H1 (cell line): ENCODE measurements at regions not wholly inside any gene's neighbourhood (a gene's known extent, or its start where the extent isn't known, plus 50 kb on each side); places are given as distances from the start of the nearest gene placed in this dataset.

ENCODE experiments used
- CTCF ChIA-PET: fragments of 300-600 bp; sonication (Branson Sonifier 250); formaldehyde crosslinking; loops from one replicate; lab custom pipeline; 2021; ENCODE audit not compliant: partially characterized antibody; lab: Charles Lee
- POLR2A ChIA-PET: fragments of 300-600 bp; sonication (Branson Sonifier 250); formaldehyde crosslinking; loops from one replicate; lab custom pipeline; 2021; ENCODE audit warnings: inconsistent platforms; ENCODE audit not compliant: partially characterized antibody; lab: Charles Lee
- DNase-seq, 2 experiments: peaks; one replicate each; pipeline versions ENCODE4 v3.0.0 to v3.0.0-alpha.2; 2010 to 2022; ENCODE audit warnings: low spot score in 2 of 2, low read depth in 1 of 2, mixed read lengths in 1 of 2
- FAIRE-seq: peaks from 2 replicates; lab custom pipeline; 2011; peaks lifted over from hg19 to GRCh38; lab: Jason Lieb, UNC
- H2AFZ ChIP-seq: 2 replicates; pipeline ENCODE4 v1.8.1; 2012; ENCODE audit warnings: low read length, inconsistent platforms
- H2AK5ac ChIP-seq: 2 replicates; pipeline ENCODE4 v1.6.1; 2013; ENCODE audit warnings: low read depth, low read length
- H2BK120ac ChIP-seq: replicated peaks from 2 replicates; pipeline ENCODE3; 2013; ENCODE audit warnings: low read depth, low read length, inconsistent platforms
- H2BK12ac ChIP-seq: 2 replicates; pipeline ENCODE4 v1.6.1; 2013; ENCODE audit warnings: low read depth, low read length
- H2BK15ac ChIP-seq: 2 replicates; pipeline ENCODE4 v1.6.1; 2013; ENCODE audit warnings: low read length
- H2BK20ac ChIP-seq: 2 replicates; pipeline ENCODE4 v1.6.1; 2013; ENCODE audit warnings: low read length
- H2BK5ac ChIP-seq: 2 replicates; pipeline ENCODE4 v1.6.1; 2013; ENCODE audit warnings: low read depth, low read length
- H3K14ac ChIP-seq: 2 replicates; pipeline ENCODE4 v1.6.1; 2013; ENCODE audit warnings: inconsistent platforms; ENCODE audit not compliant: insufficient read length
- H3K18ac ChIP-seq: 2 replicates; pipeline ENCODE4 v1.6.1; 2013; ENCODE audit warnings: low read length; ENCODE audit errors: extremely low read depth
- H3K23ac ChIP-seq: 2 replicates; pipeline ENCODE4 v1.6.1; 2013; ENCODE audit warnings: inconsistent platforms; ENCODE audit not compliant: insufficient read length
- H3K23me2 ChIP-seq: 2 replicates; pipeline ENCODE4 v1.6.1; 2013; ENCODE audit warnings: low read depth, low read length
- H3K27ac ChIP-seq: 2 replicates; pipeline ENCODE4 v1.6.1; 2011; ENCODE audit warnings: low read depth, low read length, inconsistent platforms
- H3K27me3 ChIP-seq, 4 experiments: replicated peaks in 1 of 4; 1 replicate in 1 of 4; 2 replicates in 3 of 4; pipeline versions ENCODE4 v1.6.1 to v1.8.1; 2011 to 2013; ENCODE audit warnings: low read length in 3 of 4, mild to moderate bottlenecking in 3 of 4, inconsistent platforms in 2 of 4, mixed read lengths in 2 of 4, moderate library complexity in 1 of 4; ENCODE audit not compliant: control insufficient read depth in 3 of 4, insufficient read depth in 3 of 4; ENCODE audit errors: extremely low read depth in 1 of 4
- H3K36me3 ChIP-seq, 4 experiments: 2 replicates each; pipeline versions ENCODE4 v1.6.1 to v1.8.1; 2011 to 2013; ENCODE audit warnings: mild to moderate bottlenecking in 4 of 4, low read length in 3 of 4, moderate library complexity in 2 of 4, control low read depth in 1 of 4, inconsistent platforms in 1 of 4; ENCODE audit not compliant: insufficient read depth in 4 of 4, control insufficient read depth in 2 of 4
- H3K4ac ChIP-seq: replicated peaks from 2 replicates; pipeline ENCODE3; 2013; ENCODE audit warnings: low read length, low read depth, mixed read lengths, inconsistent platforms; ENCODE audit not compliant: insufficient read length
- H3K4me1 ChIP-seq, 4 experiments: replicated peaks in 1 of 4; 1 replicate in 1 of 4; 2 replicates in 3 of 4; pipeline versions ENCODE4 v1.6.1 to v1.8.1; 2011 to 2013; ENCODE audit warnings: low read length in 3 of 4, inconsistent platforms in 2 of 4, mixed read lengths in 1 of 4; ENCODE audit not compliant: insufficient read depth in 4 of 4, control insufficient read depth in 3 of 4
- H3K4me2 ChIP-seq, 2 experiments: 2 replicates each; pipeline versions ENCODE4 v1.6.1 to v1.8.1; 2011 to 2013; ENCODE audit warnings: low read depth in 2 of 2, low read length in 2 of 2, control low read depth in 1 of 2, inconsistent platforms in 1 of 2, mild to moderate bottlenecking in 1 of 2; ENCODE audit not compliant: insufficient read depth in 1 of 2
- H3K4me3 ChIP-seq, 4 experiments: fragments of 200-600, 300-600 bp in 1 of 4; sonication (generic), shearing (Covaris generic), sonication (Bioruptor Twin) in 1 of 4; 2 replicates each; pipeline versions ENCODE4 v1.5.1 to v1.8.1; 2011 to 2016; ENCODE audit warnings: low read length in 4 of 4, low read depth in 3 of 4, control low read depth in 2 of 4, inconsistent platforms in 2 of 4, mild to moderate bottlenecking in 2 of 4, mixed read lengths in 1 of 4, moderate library complexity in 1 of 4; ENCODE audit not compliant: insufficient read depth in 2 of 4; ENCODE audit errors: extremely low read depth in 1 of 4
- H3K56ac ChIP-seq: replicated peaks from 2 replicates; pipeline ENCODE3; 2013; ENCODE audit warnings: low read depth, mild to moderate bottlenecking, mixed read lengths, low read length, inconsistent platforms; ENCODE audit not compliant: insufficient read length
- H3K79me1 ChIP-seq: 2 replicates; pipeline ENCODE4 v1.6.1; 2013; ENCODE audit warnings: low read depth, low read length, control low read depth
- H3K79me2 ChIP-seq, 2 experiments: 2 replicates each; pipeline versions ENCODE4 v1.6.1 to v1.8.1; 2012 to 2013; ENCODE audit warnings: low read length in 2 of 2, mild to moderate bottlenecking in 2 of 2, inconsistent platforms in 1 of 2; ENCODE audit not compliant: insufficient read depth in 2 of 2, control insufficient read depth in 1 of 2
- H3K9ac ChIP-seq, 4 experiments: replicated peaks in 1 of 4; 1 replicate in 1 of 4; 2 replicates in 3 of 4; pipeline versions ENCODE4 v1.6.1 to v1.8.1; 2011 to 2013; ENCODE audit warnings: low read depth in 3 of 4, low read length in 3 of 4, control low read depth in 2 of 4, mild to moderate bottlenecking in 2 of 4, moderate library complexity in 2 of 4, inconsistent platforms in 1 of 4; ENCODE audit errors: extremely low read depth in 1 of 4
- H3K9me3 ChIP-seq, 2 experiments: 2 replicates each; pipeline versions ENCODE4 v1.6.1 to v1.8.1; 2012 to 2013; ENCODE audit warnings: mild to moderate bottlenecking in 2 of 2, moderate library complexity in 2 of 2, control low read depth in 1 of 2, inconsistent platforms in 1 of 2, low read depth in 1 of 2, low read length in 1 of 2, mixed read lengths in 1 of 2; ENCODE audit not compliant: insufficient read depth in 2 of 2
- H4K20me1 ChIP-seq, 2 experiments: replicated peaks in 1 of 2; 2 replicates each; pipeline versions ENCODE3 to v1.8.1; 2011 to 2013; ENCODE audit warnings: inconsistent platforms in 2 of 2, low read length in 2 of 2, mild to moderate bottlenecking in 1 of 2; ENCODE audit not compliant: insufficient read depth in 2 of 2, control insufficient read depth in 1 of 2
- H4K5ac ChIP-seq: 2 replicates; pipeline ENCODE4 v1.6.1; 2013; ENCODE audit warnings: low read length, low read depth, mixed read lengths, inconsistent platforms; ENCODE audit not compliant: insufficient read length
- H4K8ac ChIP-seq: 2 replicates; pipeline ENCODE4 v1.8.0; 2013; ENCODE audit warnings: mild to moderate bottlenecking, moderate library complexity, low read length, inconsistent platforms; ENCODE audit not compliant: insufficient read depth; ENCODE audit errors: extremely low read depth
- H4K91ac ChIP-seq: replicated peaks from 2 replicates; pipeline ENCODE3; 2013; ENCODE audit warnings: low read length, mixed read lengths, inconsistent platforms; ENCODE audit not compliant: insufficient read length
- RFX5 ChIP-seq: IDR thresholded peaks from 2 replicates; pipeline ENCODE4 v1.6.1; 2011; ENCODE audit warnings: low read depth, low read length, improper control_type of control experiment, borderline replicate concordance
- WGBS, 2 experiments: shearing (Covaris generic) in 1 of 2; methylation state at CpG; one replicate each; pipeline versions ENCODE4 v1.1.6 to v1.1.7; 2013 to 2015; ENCODE audit warnings: low lambda C conversion rate in 2 of 2, mixed read lengths in 2 of 2, inconsistent platforms in 1 of 2, low coverage in 1 of 2, missing lambda C conversion rate in 1 of 2; ENCODE audit not compliant: insufficient replicate concordance in 2 of 2, insufficient coverage in 1 of 2, insufficient read length in 1 of 2; ENCODE audit errors: extremely low coverage in 1 of 2, missing lambda C conversion rate in 1 of 2; 5-methylcytosine and 5-hydroxymethylcytosine counted together

GRCh38 chr7:118060692-118061091, 123.3 kb upstream of the LSM8 start:
- Histone ChIP-seq H3K23ac (no peak overlapping the region), H3K4me1 (no peaks in the 10 kb centered on the region), H2AK5ac (no peak overlapping the region), H2BK20ac (no peak overlapping the region), H2BK120ac (no peak overlapping the region), H4K20me1 (no peaks in the 10 kb centered on the region), H3K23me2 (peaks cover 2% of the 10 kb centered on the region; the same call in 1 of the 2 replicates), H4K5ac (no peak overlapping the region), H2BK5ac (no peak overlapping the region), H2AFZ (no peak overlapping the region), H3K79me2 (no peaks in the 10 kb centered on the region), H3K27ac (no peak overlapping the region), H2BK15ac (no peak overlapping the region), H3K18ac (no peak overlapping the region), H2BK12ac (no peak overlapping the region), H3K36me3 (no peaks in the 10 kb centered on the region), H4K8ac (no peak overlapping the region), H3K56ac (no peak overlapping the region), H3K4ac (no peak overlapping the region), H3K9me3 (no peaks in the 10 kb centered on the region), H3K14ac (no peak overlapping the region), H3K9ac (no peak overlapping the region), H3K4me2 (no peak overlapping the region), H3K4me3 (no peak overlapping the region), H3K79me1 (no peaks in the 10 kb centered on the region), H4K91ac (no peak overlapping the region), H3K27me3 (no peaks in the 10 kb centered on the region)
- DNase-seq (no peak), FAIRE-seq (no peak)
- 84% methylated on average over 1 of the region's 1 CpG; no CpG with 5 or more reads in 1 of the 2 experiments for WGBS, 2 experiments
- POLR2A ChIA-PET: no interaction called here
- CTCF ChIA-PET: interaction anchor here (1.6 kb wide), 1 partner anchor 67 kb away, joined by 3 read pairs; no protein-coding TSS in a partner anchor
- no peak for TF ChIP-seq RFX5
